CD4-positive, alpha-beta T cell (primary cell): ENCODE measurements at regions not wholly inside any gene's neighbourhood (a gene's known extent, or its start where the extent isn't known, plus 50 kb on each side); places are given as distances from the start of the nearest gene placed in this dataset.

Source experiments
- ATAC-seq: fragments of 200-7000 bp; cut with Tn5 transposase; one replicate; pipeline ENCODE4 v1.10.0; 2022; ENCODE audit warnings: mild to moderate bottlenecking; ENCODE audit not compliant: poor library complexity
- CTCF ChIA-PET: fragments of 350-600 bp; sonication (Branson Sonifier 250); formaldehyde crosslinking; loops from one replicate; lab custom pipeline; 2021; ENCODE audit warnings: antibody characterized with exemption, inconsistent platforms; lab: Charles Lee
- POLR2A ChIA-PET: fragments of 350-600 bp; sonication (Branson Sonifier 250); formaldehyde crosslinking; loops from one replicate; lab custom pipeline; 2021; ENCODE audit warnings: antibody characterized with exemption, inconsistent platforms; lab: Charles Lee
- DNase-seq, 14 experiments: peaks; one replicate each; pipeline ENCODE4 v3.0.0-alpha.2; 2013 to 2020; ENCODE audit warnings: mixed read lengths in 2 of 14
- H3K27ac ChIP-seq, 2 donors: one replicate each; pipeline versions ENCODE4 v1.5.1 to v1.7.0; 2013; ENCODE audit warnings: low read length in 2 of 2, low read depth in 1 of 2, mild to moderate bottlenecking in 1 of 2
- H3K27me3 ChIP-seq, 2 experiments: 1 replicate in 1 of 2; 2 replicates in 1 of 2; pipeline versions ENCODE4 v1.6.1 to v1.7.0; 2013; ENCODE audit warnings: low read length in 2 of 2, control low read depth in 1 of 2, mild to moderate bottlenecking in 1 of 2, moderate library complexity in 1 of 2; ENCODE audit not compliant: insufficient read depth in 2 of 2, control insufficient read depth in 1 of 2
- H3K36me3 ChIP-seq: one replicate; pipeline ENCODE4 v1.6.1; 2013; ENCODE audit warnings: low read length, control low read depth; ENCODE audit not compliant: insufficient read depth
- H3K4me1 ChIP-seq: one replicate; pipeline ENCODE4 v1.6.1; 2013; ENCODE audit warnings: low read length, control low read depth; ENCODE audit not compliant: insufficient read depth
- H3K4me3 ChIP-seq: one replicate; pipeline ENCODE4 v1.5.1; 2013; ENCODE audit warnings: mild to moderate bottlenecking, low read length, moderate library complexity
- H3K9me3 ChIP-seq, 2 experiments: 1 replicate in 1 of 2; 2 replicates in 1 of 2; pipeline versions ENCODE4 v1.6.1 to v1.7.0; 2013; ENCODE audit warnings: low read length in 2 of 2, mild to moderate bottlenecking in 2 of 2, control low read depth in 1 of 2, moderate library complexity in 1 of 2; ENCODE audit not compliant: control insufficient read depth in 1 of 2, insufficient read depth in 1 of 2
- H3K27ac Mint-ChIP-seq: one replicate; pipeline ENCODE4 v1.8.0; 2020; ENCODE audit warnings: mixed read lengths
- H3K27me3 Mint-ChIP-seq: one replicate; pipeline ENCODE4 v1.8.0; 2021; ENCODE audit warnings: mixed read lengths
- H3K36me3 Mint-ChIP-seq: one replicate; pipeline ENCODE4 v1.8.0; 2021; ENCODE audit warnings: low read depth, mixed read lengths
- H3K4me1 Mint-ChIP-seq: one replicate; pipeline ENCODE4 v1.8.0; 2021; ENCODE audit warnings: low read depth, mixed read lengths
- H3K4me3 Mint-ChIP-seq: one replicate; pipeline ENCODE4 v1.8.0; 2020; ENCODE audit warnings: mild to moderate bottlenecking, mixed read lengths
- H3K9me3 Mint-ChIP-seq: one replicate; pipeline ENCODE4 v1.8.0; 2020; ENCODE audit warnings: mixed read lengths
- intact Hi-C, 2 experiments: fragments of 100-400 bp; cut with DNase I in 1 of 2; cut with micrococcal nuclease in 1 of 2; formaldehyde crosslinking; loops; one replicate each; pipeline versions ENCODE4 v1.15.1 to v1.9.0; 2023 to 2025; cut with DNase I, micrococcal nuclease
- TF ChIP-seq, protein P1 (sequence below): fragments of 200-600 bp; IDR thresholded peaks from one replicate; pipeline ENCODE4 v1.8.0; 2022; ENCODE audit warnings: antibody characterized with exemption, mild to moderate bottlenecking

DNA sequence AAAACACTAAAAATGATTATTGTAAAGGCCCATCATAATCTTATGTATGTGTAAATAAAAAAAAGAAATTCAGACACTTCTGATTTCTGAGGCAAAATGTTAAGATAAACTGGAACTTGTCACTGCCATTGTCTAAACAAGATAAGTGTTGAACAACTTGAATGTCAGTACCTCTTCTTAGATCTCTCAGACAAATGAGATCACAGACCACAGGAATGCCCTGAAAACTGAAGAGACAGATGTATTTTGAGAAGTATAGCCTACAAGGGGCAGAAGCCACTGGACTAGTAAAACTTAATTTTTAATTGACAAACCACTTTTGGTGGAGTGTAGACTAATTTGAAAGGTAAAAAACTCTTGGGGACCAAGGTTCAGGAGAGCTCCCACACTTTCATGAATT, 375.5 kb upstream of the SLITRK5 start:
- H3K4me1 Mint-ChIP-seq: no peaks in the 10 kb centered on the region
- intact Hi-C loops: no loop called here
- Histone ChIP-seq H3K4me1 (no peaks in the 10 kb centered on the region), H3K9me3 (no peaks in the 10 kb centered on the region), H3K27me3 (no peaks in the 10 kb centered on the region), H3K4me3 (no peak overlapping the region), H3K36me3 (no peaks in the 10 kb centered on the region), H3K27ac (no peak overlapping the region)
- H3K27me3 Mint-ChIP-seq: no peaks in the 10 kb centered on the region
- H3K36me3 Mint-ChIP-seq: no peaks in the 10 kb centered on the region
- CTCF ChIA-PET: no interaction called here
- TF ChIP-seq, protein P1, sequence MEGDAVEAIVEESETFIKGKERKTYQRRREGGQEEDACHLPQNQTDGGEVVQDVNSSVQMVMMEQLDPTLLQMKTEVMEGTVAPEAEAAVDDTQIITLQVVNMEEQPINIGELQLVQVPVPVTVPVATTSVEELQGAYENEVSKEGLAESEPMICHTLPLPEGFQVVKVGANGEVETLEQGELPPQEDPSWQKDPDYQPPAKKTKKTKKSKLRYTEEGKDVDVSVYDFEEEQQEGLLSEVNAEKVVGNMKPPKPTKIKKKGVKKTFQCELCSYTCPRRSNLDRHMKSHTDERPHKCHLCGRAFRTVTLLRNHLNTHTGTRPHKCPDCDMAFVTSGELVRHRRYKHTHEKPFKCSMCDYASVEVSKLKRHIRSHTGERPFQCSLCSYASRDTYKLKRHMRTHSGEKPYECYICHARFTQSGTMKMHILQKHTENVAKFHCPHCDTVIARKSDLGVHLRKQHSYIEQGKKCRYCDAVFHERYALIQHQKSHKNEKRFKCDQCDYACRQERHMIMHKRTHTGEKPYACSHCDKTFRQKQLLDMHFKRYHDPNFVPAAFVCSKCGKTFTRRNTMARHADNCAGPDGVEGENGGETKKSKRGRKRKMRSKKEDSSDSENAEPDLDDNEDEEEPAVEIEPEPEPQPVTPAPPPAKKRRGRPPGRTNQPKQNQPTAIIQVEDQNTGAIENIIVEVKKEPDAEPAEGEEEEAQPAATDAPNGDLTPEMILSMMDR: no peak
- no peak overlapping the region for H3K4me3 Mint-ChIP-seq
- POLR2A ChIA-PET: no interaction called here
- no peak for DNase-seq
- peaks cover 6% of the 10 kb centered on the region for H3K9me3 Mint-ChIP-seq
- H3K27ac Mint-ChIP-seq: no peak overlapping the region
- ATAC-seq: no peak

DNA sequence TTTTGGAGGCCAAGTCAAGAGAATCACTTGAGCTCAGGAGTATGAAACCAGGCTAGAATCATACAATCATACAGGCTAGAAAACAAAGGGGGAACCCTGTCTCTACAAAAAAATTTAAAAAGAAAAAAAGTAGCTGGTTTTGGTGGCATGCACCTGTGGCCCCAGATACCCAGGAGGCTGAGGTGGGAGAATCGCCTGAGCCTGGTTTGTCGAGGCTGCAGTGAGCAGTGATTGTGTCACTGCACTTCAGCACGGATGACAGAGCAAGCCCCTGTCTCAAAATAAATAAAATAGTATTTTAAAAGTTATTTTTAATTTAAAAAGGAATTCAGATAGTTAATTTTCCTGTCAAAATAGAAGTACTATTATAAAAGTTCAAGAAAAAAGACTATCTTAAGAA, 369.1 kb upstream of the SLITRK5 start:
- POLR2A ChIA-PET: no interaction called here
- no peak overlapping the region for H3K4me3 ChIP-seq
- H3K4me1 ChIP-seq: no peaks in the 10 kb centered on the region
- H3K4me3 Mint-ChIP-seq: no peak overlapping the region
- ATAC-seq (no peak), DNase-seq (no peak)
- TF ChIP-seq, protein P1: no peak
- no peaks in the 10 kb centered on the region for H3K27me3 ChIP-seq
- H3K27ac ChIP-seq: no peak overlapping the region
- H3K4me1 Mint-ChIP-seq: no peaks in the 10 kb centered on the region
- CTCF ChIA-PET: no interaction called here
- intact Hi-C loops: no loop called here
- H3K36me3 ChIP-seq: no peaks in the 10 kb centered on the region
- no peaks in the 10 kb centered on the region for H3K36me3 Mint-ChIP-seq
- peaks cover 8% of the 10 kb centered on the region for H3K9me3 Mint-ChIP-seq
- H3K9me3 ChIP-seq: no peaks in the 10 kb centered on the region
- H3K27me3 Mint-ChIP-seq: no peaks in the 10 kb centered on the region
- H3K27ac Mint-ChIP-seq: no peak overlapping the region

DNA sequence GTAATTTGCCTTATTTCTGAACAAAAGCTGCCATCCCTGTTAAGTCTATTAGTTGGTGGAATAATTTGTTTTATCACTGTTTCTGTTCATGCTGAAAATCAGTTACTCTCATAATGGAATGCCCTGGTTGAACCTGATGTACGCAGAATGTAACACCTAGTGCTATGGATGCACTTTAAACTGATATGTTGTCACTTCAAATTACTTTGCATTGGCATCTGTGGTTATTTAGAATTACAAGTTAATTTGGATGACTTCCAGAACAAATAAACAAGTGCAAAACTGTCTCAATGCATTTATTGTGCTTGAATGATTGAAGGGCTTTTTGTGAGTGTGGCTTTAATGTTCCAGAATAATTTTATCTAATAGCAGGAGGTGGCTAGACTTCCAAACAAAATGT, 368.2 kb upstream of the SLITRK5 start:
- Mint-ChIP-seq H3K4me3 (no peak overlapping the region), H3K27ac (no peak overlapping the region), H3K9me3 (peaks cover 8% of the 10 kb centered on the region), H3K4me1 (no peaks in the 10 kb centered on the region), H3K27me3 (no peaks in the 10 kb centered on the region), H3K36me3 (no peaks in the 10 kb centered on the region)
- no peak overlapping the region for H3K27ac ChIP-seq
- TF ChIP-seq, protein P1: no peak
- H3K9me3 ChIP-seq: no peaks in the 10 kb centered on the region
- no peaks in the 10 kb centered on the region for H3K4me1 ChIP-seq
- DNase-seq (no peak), ATAC-seq (no peak)
- H3K36me3 ChIP-seq: no peaks in the 10 kb centered on the region
- no peak overlapping the region for H3K4me3 ChIP-seq
- intact Hi-C loops: no loop called here
- ChIA-PET CTCF (no interaction called here), POLR2A (no interaction called here)
- no peaks in the 10 kb centered on the region for H3K27me3 ChIP-seq
